Thyroid gland (tissue), 4 donors: ENCODE measurements at regions not wholly inside any gene's neighbourhood (a gene's known extent, or its start where the extent isn't known, plus 50 kb on each side); places are given as distances from the start of the nearest gene placed in this dataset.

ENCODE experiments used
- DNase-seq, 2 donors: peaks; one replicate each; pipeline ENCODE4 v3.0.0-alpha.2; 2019
- H3K27ac ChIP-seq, 3 donors: fragments of 200-600 bp; sonication (generic); 1 replicate in 2 of 3; 2 replicates in 1 of 3; pipeline ENCODE4 v1.5.1; 2016 to 2019; ENCODE audit warnings: mild to moderate bottlenecking in 1 of 3, moderate library complexity in 1 of 3
- H3K27me3 ChIP-seq: fragments of 200-600 bp; sonication (generic); one replicate; pipeline ENCODE4 v1.5.1; 2019
- H3K36me3 ChIP-seq, 2 donors: fragments of 200-600 bp; sonication (generic); one replicate each; pipeline ENCODE4 v1.5.1; 2016 to 2019
- H3K4me1 ChIP-seq, 2 donors: fragments of 200-600 bp; sonication (generic); one replicate each; pipeline ENCODE4 v1.5.1; 2017 to 2019
- H3K4me3 ChIP-seq, 3 donors: fragments of 200-600 bp; sonication (generic); replicated peaks in 1 of 3; 1 replicate in 2 of 3; 2 replicates in 1 of 3; pipeline ENCODE4 v1.5.1; 2016; ENCODE audit warnings: mild to moderate bottlenecking in 1 of 3
- H3K9me3 ChIP-seq: fragments of 200-600 bp; sonication (generic); one replicate; pipeline ENCODE4 v1.5.1; 2017
- CTCF ChIP-seq, 6 experiments: fragments of 200-600 bp in 3 of 6; fragments of 450-650 bp in 3 of 6; sonication (generic) in 3 of 6; IDR thresholded peaks; one replicate each; pipeline ENCODE4 v1.5.1; 2016 to 2019; ENCODE audit warnings: antibody characterized with exemption in 6 of 6, mild to moderate bottlenecking in 2 of 6, inconsistent platforms in 1 of 6, moderate library complexity in 1 of 6
- POLR2A ChIP-seq, 2 donors: fragments of 450-650 bp; IDR thresholded peaks; one replicate each; pipeline ENCODE4 v1.6.1; 2017; ENCODE audit warnings: antibody characterized with exemption in 2 of 2, mild to moderate bottlenecking in 2 of 2, moderate library complexity in 1 of 2
- WGBS, 2 donors: methylation state at CpG; one replicate each; pipeline ENCODE4 v1.1.5; 2017; 5-methylcytosine and 5-hydroxymethylcytosine counted together
- intact Hi-C: fragments of 100-400 bp; cut with DNase I; formaldehyde crosslinking; loops from one replicate; pipeline ENCODE4 v1.15.1; 2023

DNA sequence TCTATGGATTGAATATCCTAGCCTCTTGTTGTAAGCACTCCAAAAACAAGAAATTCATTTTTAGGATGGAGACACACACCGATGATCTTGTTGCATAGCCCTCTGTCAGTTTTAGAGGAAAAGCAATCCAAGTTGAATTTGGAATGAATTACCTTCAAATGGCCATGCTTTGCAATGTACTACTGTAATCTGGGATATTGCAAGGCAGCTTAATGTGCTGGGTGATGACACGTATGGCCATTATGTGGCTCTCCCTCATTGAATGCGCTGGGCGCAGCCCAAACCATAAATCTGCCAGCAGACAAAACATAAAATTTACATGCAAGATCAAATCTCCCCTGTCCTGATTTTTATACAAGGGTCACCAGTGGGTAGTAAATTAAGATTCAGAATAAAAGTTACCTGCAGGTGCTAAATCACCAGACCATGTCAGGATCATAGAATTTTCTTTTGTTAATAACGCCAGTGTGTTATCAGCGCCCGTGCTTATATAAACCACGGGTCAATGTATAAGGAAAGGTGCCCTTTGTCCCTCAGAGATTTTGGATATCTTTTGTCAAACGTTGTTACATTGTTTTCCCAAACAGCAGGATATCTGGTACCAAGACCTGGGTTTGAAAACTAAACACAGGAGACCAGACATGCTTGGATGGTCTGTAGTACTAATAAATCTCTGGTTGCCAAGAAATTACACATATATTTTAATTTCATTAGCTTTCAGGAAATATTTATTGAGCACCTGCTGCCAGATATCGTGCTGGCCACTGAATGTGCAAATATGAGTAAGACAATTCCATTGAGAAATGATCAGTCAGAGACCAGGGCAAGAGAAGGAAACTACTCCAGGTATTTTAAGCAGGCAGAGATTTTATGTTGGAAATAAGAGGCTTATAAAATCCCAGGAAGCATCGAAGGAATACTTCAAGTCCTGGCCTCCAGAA lies 237.1 kb downstream of the EBLN2 start:
- 69 to 74% methylated on average over 11 of the region's 11 CpGs for WGBS, 2 donors
- Histone ChIP-seq H3K4me3 (no peak overlapping the region), H3K27ac (no peak overlapping the region), H3K36me3 (no peaks in the 10 kb centered on the region), H3K27me3 (no peaks in the 10 kb centered on the region), H3K4me1 (no peaks in the 10 kb centered on the region), H3K9me3 (no peaks in the 10 kb centered on the region)
- TF ChIP-seq POLR2A (IDR thresholded peaks at IDR 0.05) (no peak), CTCF (IDR thresholded peaks at IDR 0.05) (no peak)
- DNase-seq = no peak
- intact Hi-C loops = no loop called here

DNA sequence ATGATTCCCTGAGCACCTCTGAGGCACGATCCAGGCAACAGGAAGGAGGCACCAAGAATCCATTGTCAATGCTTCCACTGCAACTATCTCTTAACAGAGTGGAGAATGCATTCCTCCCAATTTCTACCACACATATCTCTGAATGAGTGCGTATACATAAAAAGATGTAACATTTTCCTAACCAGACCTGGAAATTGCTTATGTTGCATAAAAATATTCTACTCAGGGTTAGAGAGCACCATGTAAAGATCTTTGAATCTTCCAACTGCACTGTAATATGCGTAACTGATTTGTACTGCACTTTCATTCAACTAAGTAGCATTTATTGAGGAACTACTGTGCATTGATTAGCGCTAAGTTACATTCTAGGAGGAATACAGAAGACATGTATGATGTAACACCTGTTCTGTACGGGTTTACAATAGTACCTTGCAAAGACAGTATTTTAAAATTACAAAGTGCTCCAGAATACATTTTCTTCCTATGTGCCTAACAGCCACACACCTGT lies 237.8 kb downstream of the EBLN2 start:
- WGBS, 2 donors = 83 to 88% methylated on average over 5 of the region's 5 CpGs
- TF ChIP-seq CTCF (IDR thresholded peaks at IDR 0.05) (no peak), POLR2A (IDR thresholded peaks at IDR 0.05) (no peak)
- no peak for DNase-seq
- intact Hi-C loops = no loop called here
- Histone ChIP-seq H3K27me3 (no peaks in the 10 kb centered on the region), H3K9me3 (no peaks in the 10 kb centered on the region), H3K36me3 (no peaks in the 10 kb centered on the region), H3K27ac (no peak overlapping the region), H3K4me1 (no peaks in the 10 kb centered on the region), H3K4me3 (no peak overlapping the region)

GRCh38 chr3:73314151-73314951 lies 252.9 kb downstream of the EBLN2 start:
- H3K36me3 ChIP-seq = no peaks in the 10 kb centered on the region
- no peaks in the 10 kb centered on the region for H3K4me1 ChIP-seq
- intact Hi-C loops = no loop called here
- H3K9me3 ChIP-seq = no peaks in the 10 kb centered on the region
- no peak overlapping the region for H3K4me3 ChIP-seq
- no peaks in the 10 kb centered on the region for H3K27me3 ChIP-seq
- H3K27ac ChIP-seq = no peak overlapping the region
- TF ChIP-seq CTCF (IDR thresholded peaks at IDR 0.05) = no peak
- DNase-seq = no peak
- 79 to 87% methylated on average over 5 of the region's 5 CpGs for WGBS, 2 donors

GRCh38 chr3:73315706-73316105 lies 254.2 kb downstream of the EBLN2 start:
- WGBS, 2 donors = 59 to 63% methylated on average over 10 of the region's 10 CpGs
- no peak for TF ChIP-seq CTCF (IDR thresholded peaks at IDR 0.05)
- TF ChIP-seq POLR2A (IDR thresholded peaks at IDR 0.05) = no peak
- intact Hi-C loops = no loop called here
- Histone ChIP-seq H3K27me3 (no peaks in the 10 kb centered on the region), H3K27ac (no peak overlapping the region), H3K4me3 (no peak overlapping the region), H3K9me3 (no peaks in the 10 kb centered on the region), H3K36me3 (no peaks in the 10 kb centered on the region), H3K4me1 (no peaks in the 10 kb centered on the region)
- no peak for DNase-seq
